ENCODE measurements at regions not wholly inside any gene's neighbourhood (a gene's known extent, or its start where the extent isn't known, plus 50 kb on each side); places are given as distances from the start of the nearest gene placed in this dataset.

DNA sequence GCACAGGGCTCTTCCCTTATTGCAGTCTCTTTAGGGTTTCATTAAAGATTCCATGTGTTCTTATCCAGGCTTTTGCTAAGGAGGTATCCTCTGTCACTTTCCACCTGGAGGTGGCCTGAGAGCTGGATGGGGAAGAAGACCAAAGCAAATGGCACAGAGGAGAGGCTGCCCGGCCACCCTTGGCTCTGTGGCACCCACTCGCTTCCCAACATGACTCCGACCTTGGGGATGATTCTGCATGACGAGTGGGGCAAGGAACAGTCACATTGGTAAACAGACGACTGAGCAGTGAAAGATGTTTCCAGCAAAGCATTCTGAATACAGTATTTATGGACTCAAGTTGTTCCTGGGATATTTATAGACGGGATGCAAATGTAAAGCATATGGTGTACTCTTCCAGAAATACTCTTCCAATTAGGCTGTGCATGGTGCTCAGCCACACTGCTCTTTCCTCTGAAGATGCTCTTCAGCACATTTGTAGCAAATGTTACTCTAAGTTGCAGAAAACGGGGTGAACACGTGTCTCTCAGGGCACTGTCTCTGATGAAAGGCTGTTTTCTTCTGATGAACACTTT, 377.1 kb upstream of the HS6ST1 start:
- DNase-seq (ENCODE audit: low read depth): no peak
- H3K4me3 ChIP-seq (replicated peaks; ENCODE audit: low read depth, low read length): no peak overlapping the region

DNA sequence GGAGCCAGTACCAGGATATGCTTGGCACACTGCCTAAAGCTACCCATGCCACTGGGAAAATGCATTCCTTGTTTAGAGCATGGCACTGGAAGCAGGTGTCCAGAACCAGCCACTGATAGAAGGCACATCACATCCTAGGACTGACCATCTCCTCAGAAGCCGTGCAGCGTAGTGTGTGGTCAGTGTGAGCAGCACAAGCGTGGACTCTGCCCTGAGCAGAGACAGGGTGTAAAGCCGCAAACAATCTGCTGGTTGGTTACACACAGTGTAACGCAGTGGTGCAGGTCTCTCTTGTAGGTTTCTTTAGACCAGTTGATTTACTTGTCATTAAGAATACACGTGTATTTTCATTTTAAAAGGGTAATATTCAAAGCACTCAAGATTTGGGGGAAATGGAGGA, 377.8 kb upstream of the HS6ST1 start:
- H3K4me3 ChIP-seq (replicated peaks; ENCODE audit: low read depth, low read length): no peak overlapping the region
- TF ChIP-seq, protein P1, sequence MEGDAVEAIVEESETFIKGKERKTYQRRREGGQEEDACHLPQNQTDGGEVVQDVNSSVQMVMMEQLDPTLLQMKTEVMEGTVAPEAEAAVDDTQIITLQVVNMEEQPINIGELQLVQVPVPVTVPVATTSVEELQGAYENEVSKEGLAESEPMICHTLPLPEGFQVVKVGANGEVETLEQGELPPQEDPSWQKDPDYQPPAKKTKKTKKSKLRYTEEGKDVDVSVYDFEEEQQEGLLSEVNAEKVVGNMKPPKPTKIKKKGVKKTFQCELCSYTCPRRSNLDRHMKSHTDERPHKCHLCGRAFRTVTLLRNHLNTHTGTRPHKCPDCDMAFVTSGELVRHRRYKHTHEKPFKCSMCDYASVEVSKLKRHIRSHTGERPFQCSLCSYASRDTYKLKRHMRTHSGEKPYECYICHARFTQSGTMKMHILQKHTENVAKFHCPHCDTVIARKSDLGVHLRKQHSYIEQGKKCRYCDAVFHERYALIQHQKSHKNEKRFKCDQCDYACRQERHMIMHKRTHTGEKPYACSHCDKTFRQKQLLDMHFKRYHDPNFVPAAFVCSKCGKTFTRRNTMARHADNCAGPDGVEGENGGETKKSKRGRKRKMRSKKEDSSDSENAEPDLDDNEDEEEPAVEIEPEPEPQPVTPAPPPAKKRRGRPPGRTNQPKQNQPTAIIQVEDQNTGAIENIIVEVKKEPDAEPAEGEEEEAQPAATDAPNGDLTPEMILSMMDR (IDR thresholded peaks at IDR 0.05; ENCODE audit: low read length, missing control alignments): no peak
- DNase-seq (ENCODE audit: low read depth): no peak

More for the DNA sequence above, 377.1 kb upstream of the HS6ST1 start:
- TF ChIP-seq, protein P1 (IDR thresholded peaks at IDR 0.05; ENCODE audit: low read length, missing control alignments): no peak

DNA sequence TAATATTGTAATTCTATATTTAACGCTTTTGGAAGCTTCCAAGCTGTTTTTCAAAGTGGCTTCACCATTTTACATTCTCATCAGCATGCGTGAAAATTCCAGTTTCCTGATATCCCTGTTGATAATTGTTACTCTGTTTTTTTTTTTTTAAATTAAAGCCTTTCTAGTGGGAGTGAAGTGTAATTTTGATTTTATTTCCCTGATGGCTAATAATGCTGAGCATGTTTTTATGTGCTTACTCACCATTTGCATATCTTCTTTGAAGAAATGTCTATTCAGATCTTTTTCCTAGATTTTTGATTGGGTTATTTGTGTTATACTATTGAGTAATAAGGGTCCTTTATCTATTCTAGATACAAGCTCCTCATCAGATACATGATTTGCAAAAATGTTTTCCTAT, 382.8 kb upstream of the HS6ST1 start:
- TF ChIP-seq, protein P1 (IDR thresholded peaks at IDR 0.05; ENCODE audit: low read length, missing control alignments): no peak

DNA sequence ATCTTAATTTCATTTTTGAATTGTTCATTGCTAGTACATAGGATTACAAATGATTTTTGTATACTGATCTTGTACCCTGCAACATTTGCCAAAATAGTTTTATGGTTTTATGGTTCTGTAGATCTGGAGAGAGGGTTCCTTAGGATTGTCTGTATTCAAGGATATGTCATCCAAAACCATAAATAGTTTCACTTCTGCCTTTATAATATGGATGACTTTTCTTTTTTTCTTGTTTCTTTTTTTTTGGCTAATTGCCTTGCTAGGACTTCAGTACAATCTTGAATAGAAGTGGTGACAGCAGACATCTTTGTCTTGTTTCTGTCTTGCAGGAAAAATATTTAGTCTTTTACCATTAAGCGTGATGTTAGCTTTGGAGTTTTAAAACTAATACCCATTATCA, 383.9 kb upstream of the HS6ST1 start:
- TF ChIP-seq, protein P1 (IDR thresholded peaks at IDR 0.05; ENCODE audit: low read length, missing control alignments): no peak
- DNase-seq (ENCODE audit: low read depth): no peak
- H3K4me3 ChIP-seq (replicated peaks; ENCODE audit: low read depth, low read length): no peak overlapping the region

More for the DNA sequence above, 382.8 kb upstream of the HS6ST1 start:
- no peak overlapping the region for H3K4me3 ChIP-seq (replicated peaks; ENCODE audit: low read depth, low read length)
- DNase-seq (ENCODE audit: low read depth): no peak

DNA sequence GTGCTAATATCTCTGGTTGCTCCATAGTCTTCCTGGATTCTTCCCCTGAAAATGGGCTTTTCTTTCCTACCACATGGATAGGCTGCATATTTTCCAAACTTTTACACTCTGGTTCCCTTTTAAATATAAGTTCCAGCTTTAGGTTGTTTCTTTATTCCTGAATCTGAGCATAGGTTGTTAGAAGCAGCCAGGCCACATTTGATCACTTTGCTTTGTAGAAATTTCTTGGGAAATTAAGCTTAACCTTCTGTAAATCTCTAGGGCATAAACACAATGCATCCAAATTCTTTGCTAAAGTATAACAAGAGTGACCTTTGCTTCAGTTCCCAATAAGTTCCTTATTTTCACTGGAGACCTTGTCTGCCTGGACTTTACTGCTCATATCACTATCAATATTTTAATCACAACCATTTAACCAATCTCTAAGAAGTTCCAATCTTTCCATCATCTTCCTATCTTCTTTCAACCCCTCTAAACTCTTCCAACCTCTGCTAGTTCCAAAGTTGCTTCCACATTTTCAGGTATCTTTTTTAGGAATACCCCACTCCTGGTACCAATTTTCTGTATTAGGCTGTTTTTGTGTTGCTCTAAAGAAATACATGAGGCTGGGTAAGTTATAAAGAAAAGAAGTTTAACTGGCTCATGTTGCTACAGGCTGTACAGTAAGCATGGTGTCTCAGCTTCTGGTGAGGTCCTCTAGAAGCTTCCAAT, 389.6 kb upstream of the HS6ST1 start:
- TF ChIP-seq, protein P1 (IDR thresholded peaks at IDR 0.05; ENCODE audit: low read length, missing control alignments): no peak
- DNase-seq (ENCODE audit: low read depth): no peak
- H3K4me3 ChIP-seq (replicated peaks; ENCODE audit: low read depth, low read length): no peak overlapping the region

DNA sequence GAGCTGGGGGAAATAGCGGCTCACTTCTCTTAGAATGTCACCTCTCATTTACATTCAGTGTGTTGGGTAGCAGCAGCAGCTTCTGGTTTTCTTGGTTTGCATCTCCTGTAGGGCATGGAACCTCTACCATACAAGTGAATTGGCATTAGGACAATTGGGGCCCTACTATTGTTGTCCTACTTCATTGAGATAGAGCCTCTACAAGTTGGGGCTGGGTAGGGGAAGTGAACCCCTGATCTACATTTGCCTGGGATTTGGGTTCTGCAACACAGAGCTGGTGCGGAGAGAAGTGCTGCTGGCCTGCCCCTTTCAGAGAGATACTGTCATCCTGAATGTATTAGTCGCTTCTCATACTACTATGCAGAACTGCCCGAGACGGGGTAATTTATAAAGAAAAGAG, 391.6 kb upstream of the HS6ST1 start:
- TF ChIP-seq, protein P1 (IDR thresholded peaks at IDR 0.05; ENCODE audit: low read length, missing control alignments): no peak
- no peak for DNase-seq (ENCODE audit: low read depth)
- no peak overlapping the region for H3K4me3 ChIP-seq (replicated peaks; ENCODE audit: low read depth, low read length)

DNA sequence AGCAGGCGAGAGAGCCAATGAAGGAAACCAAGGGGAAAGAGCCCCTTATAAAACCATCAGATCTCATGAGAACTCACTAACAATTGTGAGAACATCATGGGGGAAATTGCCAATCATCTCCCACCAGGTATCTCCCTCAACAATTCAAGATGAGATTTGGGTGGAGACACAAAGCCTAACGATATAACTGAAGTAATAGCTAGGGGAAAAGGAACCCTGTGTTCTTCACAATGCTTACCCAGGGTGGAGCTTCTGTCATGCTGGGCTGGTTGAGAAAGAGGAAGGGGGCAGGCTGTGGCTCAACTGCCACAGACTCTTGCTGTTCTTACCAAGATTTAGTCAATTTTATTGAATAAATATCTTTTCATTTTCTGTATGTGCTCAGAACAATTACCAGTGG, 392.1 kb upstream of the HS6ST1 start:
- TF ChIP-seq, protein P1 (IDR thresholded peaks at IDR 0.05; ENCODE audit: low read length, missing control alignments): no peak
- no peak overlapping the region for H3K4me3 ChIP-seq (replicated peaks; ENCODE audit: low read depth, low read length)
- DNase-seq (ENCODE audit: low read depth): no peak
